Tongue (tissue), 1 donor: ENCODE measurements at regions not wholly inside any gene's neighbourhood (a gene's known extent, or its start where the extent isn't known, plus 50 kb on each side); places are given as distances from the start of the nearest gene placed in this dataset.

ENCODE experiments used
- DNase-seq: peaks from one replicate; pipeline ENCODE4 v3.0.0-alpha.2; 2015

- no peak for DNase-seq
Measured at GRCh38 chr10:83666762-83667161, 472.5 kb upstream of the GHITM start.

- no peak for DNase-seq
Measured at GRCh38 chr10:83667594-83667993, 471.7 kb upstream of the GHITM start.

GRCh38 chr10:83673316-83673715, 466.0 kb upstream of the GHITM start:
- DNase-seq: no peak

GRCh38 chr10:83677795-83678194, 461.5 kb upstream of the GHITM start:
- DNase-seq: peak; percentile 58

- no peak for DNase-seq
Measured at GRCh38 chr10:83678850-83679249, 460.5 kb upstream of the GHITM start.

GRCh38 chr10:83680470-83680891, 458.8 kb upstream of the GHITM start:
- no peak for DNase-seq

GRCh38 chr10:83682414-83682813, 456.9 kb upstream of the GHITM start:
- DNase-seq: no peak

GRCh38 chr10:83685458-83685857, 453.9 kb upstream of the GHITM start:
- DNase-seq: peak; percentile 22

- DNase-seq: no peak
Measured at GRCh38 chr10:83691791-83692596, 447.3 kb upstream of the GHITM start.

GRCh38 chr10:83698899-83699298, 440.4 kb upstream of the GHITM start:
- DNase-seq: no peak

- DNase-seq: no peak
Measured at GRCh38 chr10:83701799-83702198, 437.5 kb upstream of the GHITM start.

- DNase-seq: no peak
Measured at GRCh38 chr10:83702731-83703130, 436.6 kb upstream of the GHITM start.

GRCh38 chr10:83706120-83706519, 433.2 kb upstream of the GHITM start:
- no peak for DNase-seq

GRCh38 chr10:83706952-83707582, 432.2 kb upstream of the GHITM start:
- DNase-seq: no peak

GRCh38 chr10:83713423-83713822, 425.9 kb upstream of the GHITM start:
- no peak for DNase-seq

GRCh38 chr10:83723080-83723479, 416.2 kb upstream of the GHITM start:
- no peak for DNase-seq

GRCh38 chr10:83724471-83725241, 414.7 kb upstream of the GHITM start:
- no peak for DNase-seq

- DNase-seq: no peak
Measured at GRCh38 chr10:83725567-83725966, 413.7 kb upstream of the GHITM start.

GRCh38 chr10:83734278-83734677, 405.0 kb upstream of the GHITM start:
- no peak for DNase-seq

GRCh38 chr10:83736008-83736407, 403.3 kb upstream of the GHITM start:
- no peak for DNase-seq

- DNase-seq: no peak
Measured at GRCh38 chr10:83750604-83751003, 388.7 kb upstream of the GHITM start.

- DNase-seq: no peak
Measured at GRCh38 chr10:83753490-83753889, 385.8 kb upstream of the GHITM start.

- no peak for DNase-seq
Measured at GRCh38 chr10:83754857-83755256, 384.5 kb upstream of the GHITM start.
